Fibroblast of villous mesenchyme (primary cell): ENCODE measurements at regions not wholly inside any gene's neighbourhood (a gene's known extent, or its start where the extent isn't known, plus 50 kb on each side); places are given as distances from the start of the nearest gene placed in this dataset.

Source experiments
- DNase-seq: peaks from one replicate; pipeline ENCODE4 v3.0.0-alpha.2; 2010; ENCODE audit warnings: low read depth
- H3K4me3 ChIP-seq: 2 replicates; pipeline ENCODE4 v1.5.1; 2011; ENCODE audit warnings: low read depth, mild to moderate bottlenecking, low read length
- CTCF ChIP-seq: IDR thresholded peaks from 2 replicates; pipeline ENCODE4 v1.5.1; 2012; ENCODE audit warnings: low read depth, mild to moderate bottlenecking, low read length; ENCODE audit not compliant: insufficient read depth

- DNase-seq = no peak
- H3K4me3 ChIP-seq = no peak overlapping the region
- no peak for TF ChIP-seq CTCF
Measured at GRCh38 chr14:97878727-97879126, 1081.5 kb downstream of the VRK1 start.

- TF ChIP-seq CTCF = no peak
- no peak for DNase-seq
- H3K4me3 ChIP-seq = no peak overlapping the region
Measured at GRCh38 chr14:97887690-97888089, 1090.5 kb downstream of the VRK1 start.

GRCh38 chr14:97888331-97888730, 1091.1 kb downstream of the VRK1 start:
- TF ChIP-seq CTCF = no peak
- DNase-seq = no peak
- no peak overlapping the region for H3K4me3 ChIP-seq

GRCh38 chr14:97891515-97891914, 1094.3 kb downstream of the VRK1 start:
- no peak for TF ChIP-seq CTCF
- DNase-seq = no peak
- no peak overlapping the region for H3K4me3 ChIP-seq

GRCh38 chr14:97894552-97894951, 1097.4 kb downstream of the VRK1 start:
- DNase-seq = no peak
- no peak overlapping the region for H3K4me3 ChIP-seq
- TF ChIP-seq CTCF = no peak

GRCh38 chr14:97900196-97900854, 1103.1 kb downstream of the VRK1 start:
- DNase-seq = no peak
- TF ChIP-seq CTCF = no peak
- H3K4me3 ChIP-seq = no peak overlapping the region

- H3K4me3 ChIP-seq = no peak overlapping the region
- no peak for DNase-seq
- no peak for TF ChIP-seq CTCF
Measured at GRCh38 chr14:97902630-97903029, 1105.4 kb downstream of the VRK1 start.
